OCI-LY7 (cell line): ENCODE measurements at regions not wholly inside any gene's neighbourhood (a gene's known extent, or its start where the extent isn't known, plus 50 kb on each side); places are given as distances from the start of the nearest gene placed in this dataset.

ENCODE experiments used
- EZH2phosphoT487 ChIP-seq: fragments of 200-600 bp; sonication (generic); IDR thresholded peaks from 2 replicates; pipeline ENCODE4 v1.6.1; 2018; ENCODE audit warnings: low read depth, borderline replicate concordance, mild to moderate bottlenecking, mixed run types, antibody characterized with exemption, low read length, moderate library complexity, mixed read lengths
- TF ChIP-seq, protein P1 (sequence below): fragments of 200-600 bp; sonication (generic); conservative IDR thresholded peaks from 2 replicates; pipeline ENCODE4 v1.5.1; 2014; ENCODE audit warnings: mild to moderate bottlenecking, antibody characterized with exemption, low read length, moderate library complexity, mixed read lengths

DNA sequence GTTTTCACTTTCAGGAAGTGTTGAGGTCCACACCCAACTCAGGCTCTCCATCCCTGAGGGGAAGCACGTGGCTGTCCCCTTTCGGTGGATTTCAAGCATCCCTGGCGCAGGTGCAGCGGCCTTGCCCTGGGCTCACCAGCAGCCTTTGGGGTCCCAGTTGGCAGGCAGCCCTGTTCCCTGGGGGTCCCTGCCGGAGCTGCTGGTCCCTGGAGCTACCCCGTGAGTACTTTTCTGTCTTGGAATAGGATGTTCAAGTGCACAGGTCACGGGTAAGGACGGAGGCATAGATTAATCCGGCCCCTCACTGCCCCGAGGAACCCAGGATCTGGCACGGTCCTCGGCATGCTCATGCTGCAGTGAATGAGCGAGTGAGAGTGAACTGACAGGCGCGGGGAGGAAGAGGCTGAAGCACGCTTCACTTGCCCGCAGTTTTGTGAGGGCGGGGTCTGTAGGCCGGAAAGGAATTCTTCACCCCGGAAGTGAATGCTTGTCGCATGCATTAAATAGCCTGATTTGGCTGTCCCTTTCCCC, 117.2 kb upstream of the FAT1 start:
- TF ChIP-seq, protein P1, sequence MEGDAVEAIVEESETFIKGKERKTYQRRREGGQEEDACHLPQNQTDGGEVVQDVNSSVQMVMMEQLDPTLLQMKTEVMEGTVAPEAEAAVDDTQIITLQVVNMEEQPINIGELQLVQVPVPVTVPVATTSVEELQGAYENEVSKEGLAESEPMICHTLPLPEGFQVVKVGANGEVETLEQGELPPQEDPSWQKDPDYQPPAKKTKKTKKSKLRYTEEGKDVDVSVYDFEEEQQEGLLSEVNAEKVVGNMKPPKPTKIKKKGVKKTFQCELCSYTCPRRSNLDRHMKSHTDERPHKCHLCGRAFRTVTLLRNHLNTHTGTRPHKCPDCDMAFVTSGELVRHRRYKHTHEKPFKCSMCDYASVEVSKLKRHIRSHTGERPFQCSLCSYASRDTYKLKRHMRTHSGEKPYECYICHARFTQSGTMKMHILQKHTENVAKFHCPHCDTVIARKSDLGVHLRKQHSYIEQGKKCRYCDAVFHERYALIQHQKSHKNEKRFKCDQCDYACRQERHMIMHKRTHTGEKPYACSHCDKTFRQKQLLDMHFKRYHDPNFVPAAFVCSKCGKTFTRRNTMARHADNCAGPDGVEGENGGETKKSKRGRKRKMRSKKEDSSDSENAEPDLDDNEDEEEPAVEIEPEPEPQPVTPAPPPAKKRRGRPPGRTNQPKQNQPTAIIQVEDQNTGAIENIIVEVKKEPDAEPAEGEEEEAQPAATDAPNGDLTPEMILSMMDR = no peak
- no peak for TF ChIP-seq EZH2phosphoT487
